HG03025 (cell line): ENCODE measurements at regions not wholly inside any gene's neighbourhood (a gene's known extent, or its start where the extent isn't known, plus 50 kb on each side); places are given as distances from the start of the nearest gene placed in this dataset.

Experiments used
- ATAC-seq: cut with Tn5 transposase; IDR thresholded peaks from one replicate; pipeline ENCODE4 v1.9.1; 2021; ENCODE audit warnings: mild to moderate bottlenecking, moderate library complexity; ENCODE audit not compliant: unreplicated experiment, low FRiP score

GRCh38 chr2:11920993-11921583 lies 174.7 kb downstream of the LPIN1 start:
- no peak for ATAC-seq

GRCh38 chr2:11922294-11922693 lies 175.9 kb downstream of the LPIN1 start:
- no peak for ATAC-seq

GRCh38 chr2:11923935-11924334 lies 177.5 kb downstream of the LPIN1 start:
- no peak for ATAC-seq

- no peak for ATAC-seq
Measured at GRCh38 chr2:11925295-11926066, 179.0 kb downstream of the LPIN1 start.

- ATAC-seq = no peak
Measured at GRCh38 chr2:11930211-11930761, 183.9 kb downstream of the LPIN1 start.

DNA sequence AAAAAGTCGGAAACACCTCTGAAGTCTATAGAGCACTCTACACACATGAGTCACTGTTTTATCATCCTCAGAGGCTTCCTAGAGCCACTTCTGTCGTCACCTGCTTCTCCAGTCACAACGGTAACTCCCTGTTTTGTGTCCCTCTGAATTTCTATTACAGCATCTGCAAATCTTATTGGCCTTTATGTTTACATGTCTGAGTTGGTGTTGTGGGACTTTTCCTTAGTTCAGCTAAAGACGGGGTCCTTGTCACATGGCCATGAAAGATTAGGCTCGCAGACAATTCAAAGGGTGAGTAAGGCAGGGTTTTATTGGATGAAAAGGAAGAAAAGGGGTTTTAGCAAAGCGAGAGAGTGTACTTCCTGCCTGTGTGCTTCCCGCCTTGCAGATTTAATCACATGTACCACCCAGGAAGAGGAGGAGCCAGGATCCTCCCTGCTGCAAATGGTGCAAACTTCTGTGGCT lies 185.6 kb downstream of the LPIN1 start:
- no peak for ATAC-seq

GRCh38 chr2:11932962-11933361 lies 186.5 kb downstream of the LPIN1 start:
- ATAC-seq = no peak

- peak; percentile 75 for ATAC-seq
Measured at GRCh38 chr2:11933854-11934253, 187.4 kb downstream of the LPIN1 start.

DNA sequence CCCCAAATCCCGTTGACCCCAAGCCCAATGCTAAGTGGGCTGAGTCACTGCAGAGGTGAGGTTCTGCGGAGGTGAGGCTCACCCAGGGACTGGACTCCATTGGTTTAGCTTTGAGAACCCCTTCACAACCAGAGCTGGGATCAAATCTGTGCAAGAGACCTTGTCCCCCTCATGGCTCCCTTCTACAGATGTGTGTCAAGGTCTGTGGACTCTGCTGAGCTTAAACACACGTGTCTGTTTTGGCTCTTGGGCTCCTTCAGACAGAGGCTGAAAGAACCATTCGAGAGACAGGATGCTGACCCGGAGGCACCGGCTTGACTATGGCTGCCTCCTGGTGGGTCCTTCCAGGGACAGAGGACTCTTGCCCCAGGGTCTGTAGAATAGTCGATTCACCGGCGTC lies 190.3 kb downstream of the LPIN1 start:
- no peak for ATAC-seq

GRCh38 chr2:11938196-11938595 lies 191.8 kb downstream of the LPIN1 start:
- no peak for ATAC-seq

- ATAC-seq = no peak
Measured at GRCh38 chr2:11939523-11939922, 193.1 kb downstream of the LPIN1 start.

DNA sequence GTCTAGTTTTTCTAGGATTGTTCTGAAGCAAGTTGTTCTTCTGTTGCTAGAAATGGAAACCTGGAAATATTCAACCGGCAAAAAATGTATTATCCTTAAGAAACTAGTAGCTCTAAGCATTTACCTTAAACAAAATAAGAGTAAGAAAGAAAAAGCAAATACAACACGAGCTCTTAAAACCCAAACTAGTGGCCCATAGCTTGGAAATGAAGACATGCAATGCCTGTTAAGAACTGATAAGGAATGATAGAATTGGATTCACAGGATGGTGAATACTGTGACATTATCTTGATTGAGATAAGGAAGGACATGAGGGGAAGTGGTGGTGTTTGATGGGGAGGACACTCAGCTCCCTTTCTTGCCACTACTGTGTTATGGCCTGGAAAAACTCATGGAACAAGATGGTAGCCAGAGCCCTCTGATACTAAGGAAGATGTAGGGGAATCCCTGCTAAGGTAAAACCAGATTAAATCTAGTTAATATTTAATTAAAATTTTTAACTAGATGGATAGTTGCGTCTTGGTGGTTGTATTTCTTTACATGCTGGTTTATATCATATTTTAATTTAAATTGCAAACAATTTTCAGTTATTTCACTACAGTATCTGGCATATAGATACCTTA lies 193.8 kb downstream of the LPIN1 start:
- ATAC-seq = no peak

DNA sequence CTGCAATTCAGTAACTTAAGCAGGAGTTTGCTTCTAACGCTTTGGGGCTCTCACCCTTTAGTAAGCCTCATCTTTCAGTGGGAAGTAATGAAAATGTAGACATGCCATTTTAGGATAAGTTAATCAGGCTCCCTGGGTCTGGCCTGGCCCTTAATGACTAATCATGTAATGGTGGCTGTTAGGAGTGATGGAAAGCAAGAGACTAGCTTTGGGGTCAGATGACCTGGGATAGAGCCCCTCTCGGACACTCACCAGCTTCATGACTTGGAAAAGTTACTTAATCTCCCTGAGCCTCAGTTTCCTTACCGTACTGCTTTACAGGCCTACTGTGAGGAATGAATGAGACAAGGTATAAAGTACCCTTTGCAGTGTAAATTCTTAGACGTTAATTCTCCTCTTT lies 194.4 kb downstream of the LPIN1 start:
- ATAC-seq = no peak

- no peak for ATAC-seq
Measured at GRCh38 chr2:11941201-11942177, 195.1 kb downstream of the LPIN1 start.

DNA sequence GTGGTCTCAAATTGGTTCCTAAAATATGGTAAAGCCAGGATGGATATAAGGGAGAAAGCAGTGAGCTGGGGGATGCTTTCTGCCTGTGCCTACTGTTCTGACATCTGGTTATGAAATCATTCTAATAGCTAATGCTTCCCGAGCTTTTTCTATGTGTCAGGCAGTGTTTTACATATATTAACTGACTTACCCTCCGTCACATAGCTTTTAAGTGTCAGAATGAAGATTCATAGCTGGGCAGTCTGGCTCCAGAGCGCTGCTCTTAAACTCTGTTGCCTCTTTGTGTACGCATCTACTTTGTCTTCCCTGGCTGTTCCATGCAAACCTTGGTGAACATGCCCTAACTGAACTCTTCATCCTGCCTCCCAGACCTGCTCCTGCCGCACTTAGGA lies 195.7 kb downstream of the LPIN1 start:
- ATAC-seq = no peak

DNA sequence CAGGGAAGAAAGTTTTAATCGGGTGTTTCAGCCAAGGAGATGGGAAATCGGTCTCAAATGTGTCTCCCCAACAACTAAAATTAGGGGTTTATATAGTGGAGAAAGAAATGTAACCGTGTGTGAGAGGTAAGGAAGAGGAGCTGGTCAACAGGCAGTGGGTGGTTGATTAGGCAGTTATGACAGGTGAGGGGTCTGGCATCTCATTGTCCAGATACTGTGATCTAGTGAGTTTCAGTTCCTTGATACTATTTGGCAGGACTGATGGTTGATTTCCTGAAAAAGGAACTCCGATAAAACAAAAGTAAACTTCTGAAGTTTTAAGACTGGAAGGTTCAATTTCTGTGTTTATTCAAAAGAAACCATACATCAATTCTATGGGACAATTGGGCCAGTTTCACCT lies 197.9 kb downstream of the LPIN1 start:
- no peak for ATAC-seq

- peak; percentile 97 for ATAC-seq
Measured at GRCh38 chr2:11945139-11946126, 199.0 kb downstream of the LPIN1 start.

DNA sequence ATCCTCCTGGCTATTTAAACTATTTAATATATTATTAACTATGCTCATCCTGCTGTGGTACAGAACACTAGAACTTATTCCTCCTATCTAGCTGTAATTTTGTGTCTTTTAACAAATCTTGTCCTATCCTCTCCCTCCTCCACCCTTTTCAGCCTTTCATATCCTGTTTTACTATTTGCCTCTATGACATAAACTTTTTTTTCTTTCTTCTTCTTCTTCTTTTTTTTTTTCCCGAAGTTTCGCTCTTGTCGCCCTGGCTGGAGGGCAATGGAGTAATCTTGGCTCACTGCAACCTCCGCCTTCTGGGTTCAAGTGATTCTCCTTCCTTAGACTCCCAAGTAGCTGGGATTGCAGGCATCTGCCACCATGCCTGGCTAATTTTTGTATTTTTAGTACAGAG lies 201.5 kb downstream of the LPIN1 start:
- ATAC-seq = no peak
